Adrenal gland (tissue), 5 donors: ENCODE measurements at regions not wholly inside any gene's neighbourhood (a gene's known extent, or its start where the extent isn't known, plus 50 kb on each side); places are given as distances from the start of the nearest gene placed in this dataset.

Experiments used
- CTCF ChIP-seq, 6 experiments: fragments of 450-650 bp in 4 of 6; fragments of 200-600 bp in 2 of 6; sonication (generic) in 1 of 6; IDR thresholded peaks; 1 replicate in 5 of 6; 2 replicates in 1 of 6; pipeline versions ENCODE4 v1.5.1 to v1.8.0; 2016 to 2021; ENCODE audit warnings: antibody characterized with exemption in 6 of 6, mild to moderate bottlenecking in 2 of 6, moderate library complexity in 1 of 6
- POLR2A ChIP-seq, 2 donors: fragments of 450-650 bp; IDR thresholded peaks; one replicate each; pipeline ENCODE4 v1.6.1; 2017; ENCODE audit warnings: antibody characterized with exemption in 2 of 2, mild to moderate bottlenecking in 2 of 2, moderate library complexity in 1 of 2
- donor health status: DM: no; HTN: no; CAD: no.

- TF ChIP-seq CTCF (IDR thresholded peaks at IDR 0.05), result no peak
- TF ChIP-seq POLR2A (IDR thresholded peaks at IDR 0.05), result no peak
Observed at GRCh38 chr17:62191390-62192361, 126.6 kb upstream of the MED13 start.
